Pancreas (tissue), 10 donors: ENCODE measurements at regions not wholly inside any gene's neighbourhood (a gene's known extent, or its start where the extent isn't known, plus 50 kb on each side); places are given as distances from the start of the nearest gene placed in this dataset.

Source experiments
- ATAC-seq, 4 donors: fragments of 200-7000 bp; cut with Tn5 transposase; one replicate each; pipeline versions ENCODE4 v1.8.0 to v1.9.1; 2020; ENCODE audit warnings: mild to moderate bottlenecking in 4 of 4, moderate library complexity in 4 of 4
- DNase-seq, 6 donors: peaks; one replicate each; pipeline ENCODE4 v3.0.0-alpha.2; 2020
- FAIRE-seq: peaks from 2 replicates; lab custom pipeline; 2012; peaks lifted over from hg19 to GRCh38; lab: Jason Lieb, UNC
- H3K27ac ChIP-seq, 4 donors: fragments of 200-600 bp; sonication (generic); 1 replicate in 3 of 4; 2 replicates in 1 of 4; pipeline versions ENCODE4 v1.5.0 to v1.8.0; 2020
- H3K27me3 ChIP-seq, 4 donors: fragments of 200-600 bp; one replicate each; pipeline ENCODE4 v1.8.0; 2021
- H3K36me3 ChIP-seq, 3 donors: fragments of 200-600 bp; sonication (generic) in 1 of 3; one replicate each; pipeline versions ENCODE4 v1.5.0 to v1.8.0; 2020 to 2021
- H3K4me1 ChIP-seq, 3 donors: fragments of 200-600 bp; one replicate each; pipeline ENCODE4 v1.8.0; 2021
- H3K4me3 ChIP-seq, 4 donors: fragments of 200-600 bp; sonication (generic) in 2 of 4; one replicate each; pipeline versions ENCODE4 v1.5.0 to v1.8.0; 2020 to 2021
- H3K9me3 ChIP-seq, 4 donors: fragments of 200-600 bp; one replicate each; pipeline ENCODE4 v1.8.0; 2021
- CTCF ChIP-seq, 4 donors: fragments of 200-600 bp; sonication (generic) in 3 of 4; IDR thresholded peaks; one replicate each; pipeline versions ENCODE4 v1.5.0 to v1.8.0; 2021; ENCODE audit warnings: antibody characterized with exemption in 4 of 4
- WGBS, 2 donors: extraction: QIAGEN DNeasy Blood & Tissue Kit; methylation state at CpG; one replicate each; pipeline ENCODE4 v1.1.7; 2013; 5-methylcytosine and 5-hydroxymethylcytosine counted together
- intact Hi-C, 3 donors: fragments of 100-400 bp; cut with DNase I; formaldehyde crosslinking; loops; one replicate each; pipeline versions ENCODE4 v1.11.1 to v1.14.2; 2022
- donor health status: healthy with polysubstance abuse.
- donor health status: DM: no; HTN: no; CAD: no; lungs with moderate emphysema.
- donor health status: DM: no; HTN: no; CAD: no.
- donor health status: control.
- donor health status: control.
- donor health status: Bipolar disorder and iron deficiency.
- donor health status: DM: yes; HTN: yes; CAD: no.
- donor health status: DM: no; HTN: no; CAD: no.
- donor health status: DM: no; HTN: no; CAD: no.
- donor health status: DM: yes; HTN: yes; CAD: no.

DNA sequence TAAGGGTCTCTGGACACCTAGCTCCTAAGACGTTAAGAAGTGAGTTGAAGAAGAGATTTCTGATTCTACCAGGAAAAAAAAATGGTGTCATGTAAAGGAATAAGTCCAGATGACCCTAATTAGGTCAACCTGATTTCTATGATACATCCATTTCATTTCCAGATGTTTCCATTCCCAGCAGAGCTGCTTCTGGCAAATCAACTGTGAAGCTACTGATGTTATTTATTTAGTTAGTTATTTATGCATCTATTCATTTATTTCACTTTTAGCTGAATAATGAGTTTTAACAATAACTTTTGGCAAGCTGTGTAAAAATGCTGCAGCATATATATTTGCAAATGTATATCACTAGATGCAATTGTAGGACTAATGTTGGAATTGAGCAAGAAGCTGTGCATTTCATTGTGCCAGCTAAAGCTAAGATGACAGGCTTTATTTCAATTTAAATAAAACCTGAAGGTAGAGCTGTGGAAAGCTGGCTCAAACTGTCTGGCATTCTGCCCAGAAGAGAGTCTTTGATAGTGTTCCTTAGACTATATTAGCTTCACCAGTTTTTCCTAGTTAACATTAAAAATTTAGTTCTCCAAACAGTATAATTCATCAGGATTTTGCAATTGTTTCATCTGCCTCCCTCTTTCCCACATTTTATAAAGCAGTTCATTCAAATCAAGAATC is 1164.4 kb upstream of the ADGRL4 start:
- 9 to 19% methylated on average over 1 of the region's 1 CpG for WGBS, 2 donors
- Histone ChIP-seq H3K36me3 (no peaks in the 10 kb centered on the region), H3K27me3 (no peaks in the 10 kb centered on the region), H3K4me1 (no peaks in the 10 kb centered on the region), H3K4me3 (no peak overlapping the region), H3K9me3 (no peaks in the 10 kb centered on the region), H3K27ac (no peak overlapping the region)
- no peak for TF ChIP-seq CTCF (IDR thresholded peaks at IDR 0.05)
- intact Hi-C loops, result no loop called here
- FAIRE-seq (no peak), ATAC-seq (no peak), DNase-seq (no peak)

- DNase-seq (no peak), FAIRE-seq (no peak), ATAC-seq (no peak)
- Histone ChIP-seq H3K4me3 (no peak overlapping the region), H3K4me1 (no peaks in the 10 kb centered on the region), H3K27me3 (no peaks in the 10 kb centered on the region), H3K36me3 (no peaks in the 10 kb centered on the region), H3K27ac (no peak overlapping the region), H3K9me3 (no peaks in the 10 kb centered on the region)
- TF ChIP-seq CTCF (IDR thresholded peaks at IDR 0.05), result no peak
- intact Hi-C loops, result no loop called here
Measured at GRCh38 chr1:80164150-80164549, 1157.6 kb upstream of the ADGRL4 start.

GRCh38 chr1:80163686-80164085 is 1157.2 kb upstream of the ADGRL4 start:
- no peak for DNase-seq
- Histone ChIP-seq H3K4me1 (no peaks in the 10 kb centered on the region), H3K27ac (no peak overlapping the region), H3K36me3 (no peaks in the 10 kb centered on the region), H3K4me3 (no peak overlapping the region), H3K9me3 (no peaks in the 10 kb centered on the region), H3K27me3 (no peaks in the 10 kb centered on the region)
- ATAC-seq, result no peak
- intact Hi-C loops, result no loop called here
- no peak for FAIRE-seq
- no peak for TF ChIP-seq CTCF (IDR thresholded peaks at IDR 0.05)
- 88 to 92% methylated on average over 6 of the region's 6 CpGs for WGBS, 2 donors

- Histone ChIP-seq H3K27me3 (no peaks in the 10 kb centered on the region), H3K27ac (no peak overlapping the region), H3K36me3 (no peaks in the 10 kb centered on the region), H3K4me1 (no peaks in the 10 kb centered on the region), H3K9me3 (no peaks in the 10 kb centered on the region), H3K4me3 (no peak overlapping the region)
- ATAC-seq, result no peak
- no peak for FAIRE-seq
- WGBS, 2 donors, result 76 to 89% methylated on average over 2 of the region's 2 CpGs
- intact Hi-C loops, result no loop called here
- DNase-seq, result no peak
- TF ChIP-seq CTCF (IDR thresholded peaks at IDR 0.05), result no peak
Measured at GRCh38 chr1:80158771-80159170, 1152.2 kb upstream of the ADGRL4 start.

- H3K27me3 ChIP-seq, result no peaks in the 10 kb centered on the region
- no peak overlapping the region for H3K27ac ChIP-seq
- TF ChIP-seq CTCF (IDR thresholded peaks at IDR 0.05), result no peak
- no peak for ATAC-seq
- H3K9me3 ChIP-seq, result no peaks in the 10 kb centered on the region
- no peaks in the 10 kb centered on the region for H3K36me3 ChIP-seq
- WGBS, 2 donors, result 80 to 84% methylated on average over 4 of the region's 4 CpGs
- intact Hi-C loops, result no loop called here
- H3K4me1 ChIP-seq, result no peaks in the 10 kb centered on the region
- H3K4me3 ChIP-seq, result no peak overlapping the region
- no peak for DNase-seq
- FAIRE-seq, result no peak
Measured at GRCh38 chr1:80158266-80158665, 1151.7 kb upstream of the ADGRL4 start.
